H1 (cell line): ENCODE measurements at regions not wholly inside any gene's neighbourhood (a gene's known extent, or its start where the extent isn't known, plus 50 kb on each side); places are given as distances from the start of the nearest gene placed in this dataset.

ENCODE experiments used
- CTCF ChIA-PET: fragments of 300-600 bp; sonication (Branson Sonifier 250); formaldehyde crosslinking; loops from one replicate; lab custom pipeline; 2021; ENCODE audit not compliant: partially characterized antibody; lab: Charles Lee
- POLR2A ChIA-PET: fragments of 300-600 bp; sonication (Branson Sonifier 250); formaldehyde crosslinking; loops from one replicate; lab custom pipeline; 2021; ENCODE audit warnings: inconsistent platforms; ENCODE audit not compliant: partially characterized antibody; lab: Charles Lee
- DNase-seq, 2 experiments: peaks; one replicate each; pipeline versions ENCODE4 v3.0.0 to v3.0.0-alpha.2; 2010 to 2022; ENCODE audit warnings: low spot score in 2 of 2, low read depth in 1 of 2, mixed read lengths in 1 of 2
- FAIRE-seq: peaks from 2 replicates; lab custom pipeline; 2011; peaks lifted over from hg19 to GRCh38; lab: Jason Lieb, UNC
- H2AFZ ChIP-seq: 2 replicates; pipeline ENCODE4 v1.8.1; 2012; ENCODE audit warnings: low read length, inconsistent platforms
- H2AK5ac ChIP-seq: 2 replicates; pipeline ENCODE4 v1.6.1; 2013; ENCODE audit warnings: low read depth, low read length
- H2BK120ac ChIP-seq: replicated peaks from 2 replicates; pipeline ENCODE3; 2013; ENCODE audit warnings: low read depth, low read length, inconsistent platforms
- H2BK12ac ChIP-seq: 2 replicates; pipeline ENCODE4 v1.6.1; 2013; ENCODE audit warnings: low read depth, low read length
- H2BK15ac ChIP-seq: 2 replicates; pipeline ENCODE4 v1.6.1; 2013; ENCODE audit warnings: low read length
- H2BK20ac ChIP-seq: 2 replicates; pipeline ENCODE4 v1.6.1; 2013; ENCODE audit warnings: low read length
- H2BK5ac ChIP-seq: 2 replicates; pipeline ENCODE4 v1.6.1; 2013; ENCODE audit warnings: low read depth, low read length
- H3K14ac ChIP-seq: 2 replicates; pipeline ENCODE4 v1.6.1; 2013; ENCODE audit warnings: inconsistent platforms; ENCODE audit not compliant: insufficient read length
- H3K18ac ChIP-seq: 2 replicates; pipeline ENCODE4 v1.6.1; 2013; ENCODE audit warnings: low read length; ENCODE audit errors: extremely low read depth
- H3K23ac ChIP-seq: 2 replicates; pipeline ENCODE4 v1.6.1; 2013; ENCODE audit warnings: inconsistent platforms; ENCODE audit not compliant: insufficient read length
- H3K23me2 ChIP-seq: 2 replicates; pipeline ENCODE4 v1.6.1; 2013; ENCODE audit warnings: low read depth, low read length
- H3K27ac ChIP-seq: 2 replicates; pipeline ENCODE4 v1.6.1; 2011; ENCODE audit warnings: low read depth, low read length, inconsistent platforms
- H3K27me3 ChIP-seq, 4 experiments: replicated peaks in 1 of 4; 1 replicate in 1 of 4; 2 replicates in 3 of 4; pipeline versions ENCODE4 v1.6.1 to v1.8.1; 2011 to 2013; ENCODE audit warnings: low read length in 3 of 4, mild to moderate bottlenecking in 3 of 4, inconsistent platforms in 2 of 4, mixed read lengths in 2 of 4, moderate library complexity in 1 of 4; ENCODE audit not compliant: control insufficient read depth in 3 of 4, insufficient read depth in 3 of 4; ENCODE audit errors: extremely low read depth in 1 of 4
- H3K36me3 ChIP-seq, 4 experiments: 2 replicates each; pipeline versions ENCODE4 v1.6.1 to v1.8.1; 2011 to 2013; ENCODE audit warnings: mild to moderate bottlenecking in 4 of 4, low read length in 3 of 4, moderate library complexity in 2 of 4, control low read depth in 1 of 4, inconsistent platforms in 1 of 4; ENCODE audit not compliant: insufficient read depth in 4 of 4, control insufficient read depth in 2 of 4
- H3K4ac ChIP-seq: replicated peaks from 2 replicates; pipeline ENCODE3; 2013; ENCODE audit warnings: low read length, low read depth, mixed read lengths, inconsistent platforms; ENCODE audit not compliant: insufficient read length
- H3K4me1 ChIP-seq, 4 experiments: replicated peaks in 1 of 4; 1 replicate in 1 of 4; 2 replicates in 3 of 4; pipeline versions ENCODE4 v1.6.1 to v1.8.1; 2011 to 2013; ENCODE audit warnings: low read length in 3 of 4, inconsistent platforms in 2 of 4, mixed read lengths in 1 of 4; ENCODE audit not compliant: insufficient read depth in 4 of 4, control insufficient read depth in 3 of 4
- H3K4me2 ChIP-seq, 2 experiments: 2 replicates each; pipeline versions ENCODE4 v1.6.1 to v1.8.1; 2011 to 2013; ENCODE audit warnings: low read depth in 2 of 2, low read length in 2 of 2, control low read depth in 1 of 2, inconsistent platforms in 1 of 2, mild to moderate bottlenecking in 1 of 2; ENCODE audit not compliant: insufficient read depth in 1 of 2
- H3K4me3 ChIP-seq, 4 experiments: fragments of 200-600, 300-600 bp in 1 of 4; sonication (generic), shearing (Covaris generic), sonication (Bioruptor Twin) in 1 of 4; 2 replicates each; pipeline versions ENCODE4 v1.5.1 to v1.8.1; 2011 to 2016; ENCODE audit warnings: low read length in 4 of 4, low read depth in 3 of 4, control low read depth in 2 of 4, inconsistent platforms in 2 of 4, mild to moderate bottlenecking in 2 of 4, mixed read lengths in 1 of 4, moderate library complexity in 1 of 4; ENCODE audit not compliant: insufficient read depth in 2 of 4; ENCODE audit errors: extremely low read depth in 1 of 4
- H3K56ac ChIP-seq: replicated peaks from 2 replicates; pipeline ENCODE3; 2013; ENCODE audit warnings: low read depth, mild to moderate bottlenecking, mixed read lengths, low read length, inconsistent platforms; ENCODE audit not compliant: insufficient read length
- H3K79me1 ChIP-seq: 2 replicates; pipeline ENCODE4 v1.6.1; 2013; ENCODE audit warnings: low read depth, low read length, control low read depth
- H3K79me2 ChIP-seq, 2 experiments: 2 replicates each; pipeline versions ENCODE4 v1.6.1 to v1.8.1; 2012 to 2013; ENCODE audit warnings: low read length in 2 of 2, mild to moderate bottlenecking in 2 of 2, inconsistent platforms in 1 of 2; ENCODE audit not compliant: insufficient read depth in 2 of 2, control insufficient read depth in 1 of 2
- H3K9ac ChIP-seq, 4 experiments: replicated peaks in 1 of 4; 1 replicate in 1 of 4; 2 replicates in 3 of 4; pipeline versions ENCODE4 v1.6.1 to v1.8.1; 2011 to 2013; ENCODE audit warnings: low read depth in 3 of 4, low read length in 3 of 4, control low read depth in 2 of 4, mild to moderate bottlenecking in 2 of 4, moderate library complexity in 2 of 4, inconsistent platforms in 1 of 4; ENCODE audit errors: extremely low read depth in 1 of 4
- H3K9me3 ChIP-seq, 2 experiments: 2 replicates each; pipeline versions ENCODE4 v1.6.1 to v1.8.1; 2012 to 2013; ENCODE audit warnings: mild to moderate bottlenecking in 2 of 2, moderate library complexity in 2 of 2, control low read depth in 1 of 2, inconsistent platforms in 1 of 2, low read depth in 1 of 2, low read length in 1 of 2, mixed read lengths in 1 of 2; ENCODE audit not compliant: insufficient read depth in 2 of 2
- H4K20me1 ChIP-seq, 2 experiments: replicated peaks in 1 of 2; 2 replicates each; pipeline versions ENCODE3 to v1.8.1; 2011 to 2013; ENCODE audit warnings: inconsistent platforms in 2 of 2, low read length in 2 of 2, mild to moderate bottlenecking in 1 of 2; ENCODE audit not compliant: insufficient read depth in 2 of 2, control insufficient read depth in 1 of 2
- H4K5ac ChIP-seq: 2 replicates; pipeline ENCODE4 v1.6.1; 2013; ENCODE audit warnings: low read length, low read depth, mixed read lengths, inconsistent platforms; ENCODE audit not compliant: insufficient read length
- H4K8ac ChIP-seq: 2 replicates; pipeline ENCODE4 v1.8.0; 2013; ENCODE audit warnings: mild to moderate bottlenecking, moderate library complexity, low read length, inconsistent platforms; ENCODE audit not compliant: insufficient read depth; ENCODE audit errors: extremely low read depth
- H4K91ac ChIP-seq: replicated peaks from 2 replicates; pipeline ENCODE3; 2013; ENCODE audit warnings: low read length, mixed read lengths, inconsistent platforms; ENCODE audit not compliant: insufficient read length
- BRCA1 ChIP-seq: IDR thresholded peaks from 2 replicates; pipeline ENCODE4 v1.6.1; 2012; ENCODE audit warnings: low read depth, low read length, improper control_type of control experiment
- CHD2 ChIP-seq: IDR thresholded peaks from 2 replicates; pipeline ENCODE4 v1.6.1; 2012; ENCODE audit warnings: low read length, improper control_type of control experiment
- CTBP2 ChIP-seq: IDR thresholded peaks from 2 replicates; pipeline ENCODE4 v1.7.0; 2011; ENCODE audit warnings: borderline replicate concordance, mild to moderate bottlenecking, moderate library complexity, mixed read lengths, low read length; ENCODE audit not compliant: insufficient read depth, insufficient read length
- RAD21 ChIP-seq, 2 experiments: IDR thresholded peaks in 1 of 2; conservative IDR thresholded peaks in 1 of 2; 2 replicates each; pipeline ENCODE4 v1.6.1; 2011; ENCODE audit warnings: low read depth in 2 of 2, low read length in 2 of 2, improper control_type of control experiment in 1 of 2, inconsistent platforms in 1 of 2, mild to moderate bottlenecking in 1 of 2, moderate library complexity in 1 of 2
- RNF2 ChIP-seq: fragments of 200-900, 300-1000 bp; sonication (generic); IDR thresholded peaks from 2 replicates; pipeline ENCODE4 v1.7.1; 2016; ENCODE audit warnings: borderline replicate concordance, low read depth, mild to moderate bottlenecking, antibody characterized with exemption, low read length; ENCODE audit not compliant: poor library complexity, severe bottlenecking; ENCODE audit errors: missing control alignments
- SUZ12 ChIP-seq: fragments of 200-600 bp; sonication (generic); IDR thresholded peaks from 2 replicates; pipeline ENCODE4 v1.6.1; 2012; ENCODE audit warnings: mild to moderate bottlenecking, inconsistent platforms, low read length, moderate library complexity, mixed read lengths
- TCF12 ChIP-seq: IDR thresholded peaks from 2 replicates; pipeline ENCODE4 v1.6.1; 2011; ENCODE audit warnings: low read depth, mild to moderate bottlenecking, low read length
- ZNF274 ChIP-seq: IDR thresholded peaks from 2 replicates; pipeline ENCODE4 v1.7.0; 2012; ENCODE audit warnings: low read length, borderline replicate concordance; ENCODE audit errors: extremely low read depth
- WGBS, 2 experiments: shearing (Covaris generic) in 1 of 2; methylation state at CpG; one replicate each; pipeline versions ENCODE4 v1.1.6 to v1.1.7; 2013 to 2015; ENCODE audit warnings: low lambda C conversion rate in 2 of 2, mixed read lengths in 2 of 2, inconsistent platforms in 1 of 2, low coverage in 1 of 2, missing lambda C conversion rate in 1 of 2; ENCODE audit not compliant: insufficient replicate concordance in 2 of 2, insufficient coverage in 1 of 2, insufficient read length in 1 of 2; ENCODE audit errors: extremely low coverage in 1 of 2, missing lambda C conversion rate in 1 of 2; 5-methylcytosine and 5-hydroxymethylcytosine counted together
- TF ChIP-seq, protein P1 (sequence below): IDR thresholded peaks from 2 replicates; pipeline ENCODE4 v1.6.1; 2011; ENCODE audit warnings: low read length, improper control_type of control experiment
- TF ChIP-seq, protein P2 (sequence below): IDR thresholded peaks from 2 replicates; pipeline ENCODE4 v1.6.1; 2012; ENCODE audit warnings: inconsistent platforms
- TF ChIP-seq, protein P3 (sequence below): IDR thresholded peaks from 2 replicates; pipeline ENCODE4 v1.6.1; 2011; ENCODE audit warnings: low read depth, mild to moderate bottlenecking, low read length; ENCODE audit not compliant: insufficient read depth

DNA sequence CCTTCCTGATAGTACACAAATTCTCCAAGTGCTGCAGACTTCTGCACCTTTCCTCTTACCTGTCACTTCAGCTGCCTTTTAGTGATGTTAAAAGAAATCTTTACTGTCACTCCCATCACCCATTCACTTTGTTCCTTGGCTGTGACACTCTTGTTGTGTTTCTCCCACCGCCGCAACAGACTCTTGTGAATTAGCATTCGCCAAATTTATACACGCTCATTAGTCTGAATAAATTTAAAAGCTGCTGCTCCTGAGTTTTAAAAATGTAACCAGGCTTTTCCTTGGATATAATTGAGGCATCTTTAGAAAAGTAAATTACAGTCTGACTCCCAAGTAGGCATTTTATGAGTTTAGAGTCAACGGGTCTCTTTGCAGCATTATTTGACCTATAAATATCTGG is 1197.9 kb downstream of the BCL11B start:
- Histone ChIP-seq H3K36me3 (no peaks in the 10 kb centered on the region), H3K79me1 (no peaks in the 10 kb centered on the region), H4K91ac (no peak overlapping the region), H3K23me2 (no peaks in the 10 kb centered on the region; the same call in 1 of the 2 replicates), H3K14ac (no peak overlapping the region), H2BK20ac (no peak overlapping the region), H3K27me3 (no peaks in the 10 kb centered on the region), H3K56ac (no peak overlapping the region), H4K20me1 (no peaks in the 10 kb centered on the region), H2AK5ac (no peak overlapping the region), H3K18ac (no peak overlapping the region), H3K79me2 (no peaks in the 10 kb centered on the region), H3K4me2 (no peak overlapping the region), H2BK120ac (no peak overlapping the region), H2BK15ac (no peak overlapping the region), H3K9ac (no peak overlapping the region), H4K8ac (no peak overlapping the region), H3K9me3 (no peaks in the 10 kb centered on the region), H2AFZ (no peak overlapping the region), H4K5ac (no peak overlapping the region), H3K23ac (no peak overlapping the region), H3K4me1 (peaks cover 2 to 8% (median 6%) of the 10 kb centered on the region in 4 experiments; a peak in 4 of 7 replicates), H3K4ac (no peak overlapping the region), H3K27ac (no peak overlapping the region), H2BK12ac (no peak overlapping the region), H3K4me3 (no peak overlapping the region), H2BK5ac (no peak overlapping the region)
- FAIRE-seq: no peak
- CTCF ChIA-PET: no interaction called here
- no peak for DNase-seq
- POLR2A ChIA-PET: no interaction called here
- WGBS, 2 experiments: 97% methylated on average over 5 of the region's 5 CpGs; no CpG with 5 or more reads in 1 of the 2 experiments
- no peak for TF ChIP-seq ZNF274
- TF ChIP-seq, protein P1, sequence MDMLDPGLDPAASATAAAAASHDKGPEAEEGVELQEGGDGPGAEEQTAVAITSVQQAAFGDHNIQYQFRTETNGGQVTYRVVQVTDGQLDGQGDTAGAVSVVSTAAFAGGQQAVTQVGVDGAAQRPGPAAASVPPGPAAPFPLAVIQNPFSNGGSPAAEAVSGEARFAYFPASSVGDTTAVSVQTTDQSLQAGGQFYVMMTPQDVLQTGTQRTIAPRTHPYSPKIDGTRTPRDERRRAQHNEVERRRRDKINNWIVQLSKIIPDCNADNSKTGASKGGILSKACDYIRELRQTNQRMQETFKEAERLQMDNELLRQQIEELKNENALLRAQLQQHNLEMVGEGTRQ: no peak
- no peak for TF ChIP-seq CTBP2
- TF ChIP-seq RAD21 (IDR thresholded peaks at IDR 0.05 in 1 of 2, conservative IDR thresholded peaks at IDR 0.05 in 1 of 2; ENCODE audit: low read depth in 2 of 2, low read length in 2 of 2): no peak
- TF ChIP-seq RNF2: no peak
- no peak for TF ChIP-seq TCF12
- TF ChIP-seq SUZ12: no peak
- TF ChIP-seq CHD2: no peak
- TF ChIP-seq BRCA1: no peak
- TF ChIP-seq, protein P2, sequence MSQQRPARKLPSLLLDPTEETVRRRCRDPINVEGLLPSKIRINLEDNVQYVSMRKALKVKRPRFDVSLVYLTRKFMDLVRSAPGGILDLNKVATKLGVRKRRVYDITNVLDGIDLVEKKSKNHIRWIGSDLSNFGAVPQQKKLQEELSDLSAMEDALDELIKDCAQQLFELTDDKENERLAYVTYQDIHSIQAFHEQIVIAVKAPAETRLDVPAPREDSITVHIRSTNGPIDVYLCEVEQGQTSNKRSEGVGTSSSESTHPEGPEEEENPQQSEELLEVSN: no peak
- TF ChIP-seq, protein P3, sequence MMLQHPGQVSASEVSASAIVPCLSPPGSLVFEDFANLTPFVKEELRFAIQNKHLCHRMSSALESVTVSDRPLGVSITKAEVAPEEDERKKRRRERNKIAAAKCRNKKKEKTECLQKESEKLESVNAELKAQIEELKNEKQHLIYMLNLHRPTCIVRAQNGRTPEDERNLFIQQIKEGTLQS: no peak
